Endothelial cell (in vitro differentiated cells): ENCODE measurements at regions not wholly inside any gene's neighbourhood (a gene's known extent, or its start where the extent isn't known, plus 50 kb on each side); places are given as distances from the start of the nearest gene placed in this dataset.
"Not testable (repeated sequence)": the region's sequence is repeated elsewhere in the genome, so short reads cannot be mapped to it uniquely, and the experiment has no call there.

Experiments used
- DNase-seq: peaks from one replicate; pipeline ENCODE4 v3.0.0; 2021; ENCODE audit warnings: low spot score
- H3K27ac Mint-ChIP-seq: one replicate; pipeline ENCODE4 v1.8.0; 2021; ENCODE audit warnings: mixed read lengths, inconsistent platforms; ENCODE audit not compliant: unreplicated experiment
- H3K27me3 Mint-ChIP-seq: one replicate; pipeline ENCODE4 v1.8.0; 2021; ENCODE audit warnings: mild to moderate bottlenecking, moderate library complexity, mixed read lengths, inconsistent platforms; ENCODE audit not compliant: unreplicated experiment
- H3K36me3 Mint-ChIP-seq: one replicate; pipeline ENCODE4 v1.8.0; 2021; ENCODE audit warnings: mild to moderate bottlenecking, low read depth, mixed read lengths, inconsistent platforms; ENCODE audit not compliant: unreplicated experiment
- H3K4me1 Mint-ChIP-seq: one replicate; pipeline ENCODE4 v1.8.0; 2021; ENCODE audit warnings: mild to moderate bottlenecking, mixed read lengths, inconsistent platforms; ENCODE audit not compliant: unreplicated experiment
- H3K4me3 Mint-ChIP-seq: one replicate; pipeline ENCODE4 v1.8.0; 2021; ENCODE audit warnings: mild to moderate bottlenecking, mixed read lengths, inconsistent platforms; ENCODE audit not compliant: unreplicated experiment
- H3K9me3 Mint-ChIP-seq: one replicate; pipeline ENCODE4 v1.8.0; 2021; ENCODE audit warnings: mixed read lengths, inconsistent platforms; ENCODE audit not compliant: unreplicated experiment
- CTCF ChIP-seq: fragments of 200-600 bp; sonication (generic); IDR thresholded peaks from one replicate; pipeline ENCODE4 v1.5.0; 2021; ENCODE audit warnings: antibody characterized with exemption; ENCODE audit not compliant: unreplicated experiment

GRCh38 chr6:8174571-8174970 lies 72.2 kb upstream of the EEF1E1 start:
- Mint-ChIP-seq H3K4me1 (no peaks in the 10 kb centered on the region), H3K9me3 (no peaks in the 10 kb centered on the region), H3K36me3 (no peaks in the 10 kb centered on the region), H3K27ac (no peak overlapping the region), H3K27me3 (peaks cover 6% of the 10 kb centered on the region), H3K4me3 (no peak overlapping the region)
- no peak for DNase-seq
- no peak for TF ChIP-seq CTCF

- H3K36me3 Mint-ChIP-seq: no peaks in the 10 kb centered on the region
- no peak overlapping the region for H3K27ac Mint-ChIP-seq
- no peak for TF ChIP-seq CTCF
- no peaks in the 10 kb centered on the region for H3K4me1 Mint-ChIP-seq
- H3K27me3 Mint-ChIP-seq: peaks cover 3% of the 10 kb centered on the region
- no peak for DNase-seq
- no peak overlapping the region for H3K4me3 Mint-ChIP-seq
- H3K9me3 Mint-ChIP-seq: no peaks in the 10 kb centered on the region
Measured at GRCh38 chr6:8172530-8172929, 70.2 kb upstream of the EEF1E1 start.

- no peaks in the 10 kb centered on the region for H3K4me1 Mint-ChIP-seq
- H3K36me3 Mint-ChIP-seq: no peaks in the 10 kb centered on the region
- H3K27me3 Mint-ChIP-seq: peaks cover 5% of the 10 kb centered on the region
- TF ChIP-seq CTCF: no peak
- H3K9me3 Mint-ChIP-seq: no peaks in the 10 kb centered on the region
- DNase-seq: no peak
- no peak overlapping the region for H3K4me3 Mint-ChIP-seq
- no peak overlapping the region for H3K27ac Mint-ChIP-seq
Measured at GRCh38 chr6:8170754-8171153, 68.4 kb upstream of the EEF1E1 start.

GRCh38 chr6:8170245-8170644 lies 67.9 kb upstream of the EEF1E1 start:
- Mint-ChIP-seq H3K4me3 (no peak overlapping the region), H3K4me1 (no peaks in the 10 kb centered on the region), H3K27me3 (peaks cover 5% of the 10 kb centered on the region), H3K36me3 (no peaks in the 10 kb centered on the region), H3K9me3 (no peaks in the 10 kb centered on the region), H3K27ac (no peak overlapping the region)
- no peak for TF ChIP-seq CTCF
- DNase-seq: no peak

- H3K9me3 Mint-ChIP-seq: no peaks in the 10 kb centered on the region
- H3K36me3 Mint-ChIP-seq: no peaks in the 10 kb centered on the region
- H3K4me3 Mint-ChIP-seq: no peak overlapping the region
- DNase-seq: no peak
- H3K27me3 Mint-ChIP-seq: peaks cover 2% of the 10 kb centered on the region
- TF ChIP-seq CTCF: no peak
- H3K4me1 Mint-ChIP-seq: no peaks in the 10 kb centered on the region
- no peak overlapping the region for H3K27ac Mint-ChIP-seq
Measured at GRCh38 chr6:8166156-8166555, 63.8 kb upstream of the EEF1E1 start.

GRCh38 chr6:8165008-8165407 lies 62.7 kb upstream of the EEF1E1 start:
- H3K27me3 Mint-ChIP-seq, H3K4me1 Mint-ChIP-seq, DNase-seq, H3K36me3 Mint-ChIP-seq, H3K9me3 Mint-ChIP-seq, H3K27ac Mint-ChIP-seq, H3K4me3 Mint-ChIP-seq: not testable (repeated sequence)

GRCh38 chr6:8164281-8164680 lies 61.9 kb upstream of the EEF1E1 start:
- not testable (repeated sequence) for H3K36me3 Mint-ChIP-seq, H3K9me3 Mint-ChIP-seq, H3K4me1 Mint-ChIP-seq, DNase-seq, H3K4me3 Mint-ChIP-seq, H3K27ac Mint-ChIP-seq, H3K27me3 Mint-ChIP-seq
